ENCODE measurements at regions not wholly inside any gene's neighbourhood (a gene's known extent, or its start where the extent isn't known, plus 50 kb on each side); places are given as distances from the start of the nearest gene placed in this dataset.

GRCh38 chr2:215684448-215685237, 248.8 kb upstream of the FN1 start:
- Histone ChIP-seq H3K36me3 (ENCODE audit: control insufficient read depth, insufficient read depth, low read length) (no peaks in the 10 kb centered on the region), H3K4me3 (ENCODE audit: low read depth, low read length) (no peak overlapping the region), H3K27me3 (ENCODE audit: control insufficient read depth, insufficient read depth, low read length) (no peaks in the 10 kb centered on the region)
- TF ChIP-seq, protein P1, sequence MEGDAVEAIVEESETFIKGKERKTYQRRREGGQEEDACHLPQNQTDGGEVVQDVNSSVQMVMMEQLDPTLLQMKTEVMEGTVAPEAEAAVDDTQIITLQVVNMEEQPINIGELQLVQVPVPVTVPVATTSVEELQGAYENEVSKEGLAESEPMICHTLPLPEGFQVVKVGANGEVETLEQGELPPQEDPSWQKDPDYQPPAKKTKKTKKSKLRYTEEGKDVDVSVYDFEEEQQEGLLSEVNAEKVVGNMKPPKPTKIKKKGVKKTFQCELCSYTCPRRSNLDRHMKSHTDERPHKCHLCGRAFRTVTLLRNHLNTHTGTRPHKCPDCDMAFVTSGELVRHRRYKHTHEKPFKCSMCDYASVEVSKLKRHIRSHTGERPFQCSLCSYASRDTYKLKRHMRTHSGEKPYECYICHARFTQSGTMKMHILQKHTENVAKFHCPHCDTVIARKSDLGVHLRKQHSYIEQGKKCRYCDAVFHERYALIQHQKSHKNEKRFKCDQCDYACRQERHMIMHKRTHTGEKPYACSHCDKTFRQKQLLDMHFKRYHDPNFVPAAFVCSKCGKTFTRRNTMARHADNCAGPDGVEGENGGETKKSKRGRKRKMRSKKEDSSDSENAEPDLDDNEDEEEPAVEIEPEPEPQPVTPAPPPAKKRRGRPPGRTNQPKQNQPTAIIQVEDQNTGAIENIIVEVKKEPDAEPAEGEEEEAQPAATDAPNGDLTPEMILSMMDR (IDR thresholded peaks at IDR 0.05; ENCODE audit: insufficient read depth, low read length, severe bottlenecking): no peak
- DNase-seq (ENCODE audit: low read depth) (peak; percentile 50), FAIRE-seq (no peak)

GRCh38 chr2:215683295-215683694, 247.4 kb upstream of the FN1 start:
- Histone ChIP-seq H3K27me3 (ENCODE audit: control insufficient read depth, insufficient read depth, low read length) (no peaks in the 10 kb centered on the region), H3K36me3 (ENCODE audit: control insufficient read depth, insufficient read depth, low read length) (no peaks in the 10 kb centered on the region), H3K4me3 (ENCODE audit: low read depth, low read length) (no peak overlapping the region)
- TF ChIP-seq, protein P1 (IDR thresholded peaks at IDR 0.05; ENCODE audit: insufficient read depth, low read length, severe bottlenecking): no peak
- FAIRE-seq (no peak), DNase-seq (ENCODE audit: low read depth) (no peak)

DNA sequence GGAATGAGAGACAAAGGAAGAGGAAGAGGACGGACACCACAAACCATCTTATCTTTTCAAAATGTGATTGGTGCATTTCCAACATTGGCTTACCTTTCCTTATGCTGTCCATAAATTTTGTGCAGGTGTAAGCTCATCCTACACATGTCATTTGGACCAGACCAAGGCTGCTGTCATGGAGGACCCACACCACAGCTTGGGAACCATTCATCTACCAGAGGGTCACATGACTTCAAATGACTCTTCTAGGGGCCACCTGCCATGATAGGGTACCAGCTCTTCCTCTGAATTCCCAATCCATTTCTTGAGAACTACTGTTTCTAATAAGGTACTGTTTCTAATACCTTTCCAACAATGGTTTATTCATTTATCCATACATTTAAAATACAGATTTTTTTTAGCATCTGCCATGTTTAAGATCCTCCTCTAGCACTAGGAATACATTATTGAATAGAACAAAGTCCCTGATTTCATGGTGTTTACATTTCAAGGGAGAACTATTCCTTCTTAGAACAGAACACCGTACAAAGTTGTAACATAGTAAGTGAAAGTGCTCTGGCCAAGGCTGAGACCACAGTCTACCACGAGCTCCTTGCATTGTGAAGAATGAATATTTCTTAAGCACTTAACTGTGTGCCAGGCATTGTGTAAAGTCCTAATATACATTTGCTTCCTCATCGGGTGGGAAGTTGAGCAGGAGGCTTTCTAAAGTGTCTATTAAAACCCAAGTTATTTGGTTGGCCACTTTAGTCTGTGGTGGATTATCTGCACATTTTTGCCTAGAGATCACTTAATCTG, 246.1 kb upstream of the FN1 start:
- DNase-seq (ENCODE audit: low read depth) (no peak), FAIRE-seq (no peak)
- no peak overlapping the region for H3K4me3 ChIP-seq (ENCODE audit: low read depth, low read length)

GRCh38 chr2:215680605-215681598, 245.0 kb upstream of the FN1 start:
- peak; percentile 86 for DNase-seq (ENCODE audit: low read depth)
- TF ChIP-seq, protein P1 (IDR thresholded peaks at IDR 0.05; ENCODE audit: insufficient read depth, low read length, severe bottlenecking): no peak

More for the DNA sequence above, 246.1 kb upstream of the FN1 start:
- Histone ChIP-seq H3K27me3 (ENCODE audit: control insufficient read depth, insufficient read depth, low read length) (no peaks in the 10 kb centered on the region), H3K36me3 (ENCODE audit: control insufficient read depth, insufficient read depth, low read length) (no peaks in the 10 kb centered on the region)
- TF ChIP-seq, protein P1 (IDR thresholded peaks at IDR 0.05; ENCODE audit: insufficient read depth, low read length, severe bottlenecking): no peak

GRCh38 chr2:215678094-215678493, 242.2 kb upstream of the FN1 start:
- Histone ChIP-seq H3K27me3 (ENCODE audit: control insufficient read depth, insufficient read depth, low read length) (no peaks in the 10 kb centered on the region), H3K36me3 (ENCODE audit: control insufficient read depth, insufficient read depth, low read length) (no peaks in the 10 kb centered on the region), H3K4me3 (ENCODE audit: low read depth, low read length) (no peak overlapping the region)
- peak; percentile 63 for DNase-seq (ENCODE audit: low read depth)
- FAIRE-seq: no peak
- TF ChIP-seq, protein P1 (IDR thresholded peaks at IDR 0.05; ENCODE audit: insufficient read depth, low read length, severe bottlenecking): no peak

More at GRCh38 chr2:215680605-215681598, 245.0 kb upstream of the FN1 start:
- H3K27me3 ChIP-seq (ENCODE audit: control insufficient read depth, insufficient read depth, low read length): no peaks in the 10 kb centered on the region
- H3K4me3 ChIP-seq (ENCODE audit: low read depth, low read length): no peak overlapping the region
- FAIRE-seq: no peak
- no peaks in the 10 kb centered on the region for H3K36me3 ChIP-seq (ENCODE audit: control insufficient read depth, insufficient read depth, low read length)
